Middle frontal gyrus (tissue), 1 donor: ENCODE measurements at regions not wholly inside any gene's neighbourhood (a gene's known extent, or its start where the extent isn't known, plus 50 kb on each side); places are given as distances from the start of the nearest gene placed in this dataset.
A peak's percentile ranks its signal among the peaks of the same experiment; 100 is the strongest.
"Not testable (repeated sequence)": the region's sequence is repeated elsewhere in the genome, so short reads cannot be mapped to it uniquely, and the experiment has no call there.

Source experiments
- DNase-seq: peaks from one replicate; pipeline ENCODE4 v3.0.0-alpha.2; 2015; ENCODE audit warnings: low spot score; ENCODE audit errors: extremely low spot score

DNA sequence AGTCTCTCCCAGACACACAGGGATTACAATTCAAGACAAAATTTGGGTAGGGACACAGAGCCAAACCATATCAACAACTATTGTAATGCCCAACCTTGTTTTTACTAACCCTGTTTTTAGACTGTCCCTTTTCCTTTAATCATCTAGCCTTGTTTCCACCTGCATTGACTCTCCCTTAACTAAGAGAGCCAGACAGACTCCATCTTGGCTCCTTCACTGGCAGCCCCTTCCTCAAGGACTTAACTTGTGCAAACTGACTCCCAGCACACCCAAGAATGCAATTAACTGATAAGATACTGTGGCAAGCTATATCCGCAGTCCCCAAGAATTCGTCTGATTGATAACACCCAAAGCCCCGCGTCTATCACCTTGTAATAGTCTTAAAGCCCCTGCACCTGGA is 151.8 kb upstream of the DGKB start:
- DNase-seq, result not testable (repeated sequence)

DNA sequence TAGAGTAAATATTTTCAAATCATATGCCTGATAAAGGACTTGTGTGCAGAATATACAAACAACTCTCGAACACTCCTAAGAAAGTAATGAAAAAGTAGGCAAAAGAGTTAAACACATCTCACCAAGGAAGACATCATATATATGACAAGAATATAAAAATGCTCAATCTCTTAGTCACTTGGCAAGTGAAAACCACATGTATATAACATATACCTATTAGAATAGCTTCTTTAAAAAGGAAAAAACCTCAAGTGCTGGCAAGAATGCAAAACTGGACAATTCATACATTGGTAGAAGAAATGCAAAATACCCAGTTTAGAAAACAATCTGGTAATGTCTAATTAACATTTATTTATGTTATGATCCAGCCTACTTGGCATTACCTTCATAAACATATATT is 146.6 kb upstream of the DGKB start:
- DNase-seq, result no peak

DNA sequence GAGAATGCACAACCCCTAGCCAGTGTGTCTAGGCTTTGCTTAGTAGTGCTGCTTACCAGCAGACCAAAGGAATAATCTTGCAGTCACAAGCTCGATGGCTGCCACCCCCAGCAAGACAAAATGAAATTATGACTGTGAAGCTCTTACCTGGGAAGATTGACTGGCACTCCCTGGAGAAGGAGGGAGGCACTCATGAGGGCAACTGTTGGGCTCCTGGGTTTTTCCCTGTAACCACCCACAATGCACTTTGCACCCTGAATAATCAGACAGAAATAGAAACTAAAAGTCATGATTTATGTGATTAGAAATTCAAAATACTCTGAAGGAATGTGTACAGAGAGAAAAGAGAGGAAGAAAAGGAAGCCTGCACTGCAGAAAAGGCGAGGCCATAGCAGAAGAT is 144.3 kb upstream of the DGKB start:
- DNase-seq, result no peak

DNA sequence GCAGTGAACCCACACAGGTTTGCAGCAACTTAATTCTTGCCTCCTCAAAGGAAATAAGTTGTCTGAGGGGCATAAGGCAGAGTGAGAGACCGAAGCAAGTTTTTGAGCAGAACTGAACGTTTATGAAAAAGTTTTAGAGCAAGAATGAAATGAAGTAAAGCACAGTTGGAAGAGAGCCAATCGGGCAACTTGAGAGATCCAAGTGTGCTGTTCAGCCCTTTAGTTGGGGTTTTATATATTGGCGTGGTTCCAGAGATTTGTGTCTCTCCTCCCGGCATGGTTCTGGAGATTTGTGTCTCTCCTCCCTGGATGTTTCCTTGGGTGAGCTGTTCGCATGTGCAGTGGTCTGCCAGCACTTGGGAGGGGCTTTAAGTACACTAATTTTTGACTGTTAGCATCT is 141.4 kb upstream of the DGKB start:
- DNase-seq, result no peak

DNA sequence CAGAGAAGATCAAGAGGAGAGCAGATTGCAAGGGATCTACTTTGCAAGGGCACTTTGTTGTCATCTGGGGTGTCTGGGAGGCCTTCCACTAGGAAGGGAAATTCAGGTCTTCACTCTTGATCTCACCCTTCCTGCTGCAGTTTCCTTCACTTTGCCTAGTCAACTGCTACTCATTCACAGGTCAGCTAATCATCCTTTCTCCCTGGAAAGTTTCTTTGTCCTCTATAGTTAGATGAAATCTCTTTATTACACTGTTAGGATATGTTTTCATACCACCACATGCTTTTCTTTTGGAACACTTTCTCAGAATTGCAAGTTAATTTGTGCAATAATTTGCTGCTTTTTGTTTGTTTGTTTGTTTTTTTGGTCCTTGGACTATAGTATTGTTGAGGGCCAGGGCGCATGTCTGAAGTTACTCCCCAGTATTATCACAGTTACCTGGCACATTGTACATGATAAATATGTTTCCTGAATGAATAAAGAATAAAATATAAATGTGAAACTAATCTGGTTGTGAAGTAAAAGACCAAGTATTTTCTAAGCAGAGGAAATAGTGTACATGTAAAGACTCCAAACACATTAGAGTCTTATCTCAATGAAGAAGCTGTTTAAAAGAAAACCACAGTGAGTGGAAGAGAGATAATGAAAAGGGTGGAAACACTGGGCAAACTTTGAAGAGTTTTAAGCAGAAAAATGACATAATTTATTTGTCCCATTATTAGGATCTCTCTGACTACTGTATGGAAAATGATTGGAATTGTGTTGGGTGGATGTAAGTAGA is 139.9 kb upstream of the DGKB start:
- no peak for DNase-seq

DNA sequence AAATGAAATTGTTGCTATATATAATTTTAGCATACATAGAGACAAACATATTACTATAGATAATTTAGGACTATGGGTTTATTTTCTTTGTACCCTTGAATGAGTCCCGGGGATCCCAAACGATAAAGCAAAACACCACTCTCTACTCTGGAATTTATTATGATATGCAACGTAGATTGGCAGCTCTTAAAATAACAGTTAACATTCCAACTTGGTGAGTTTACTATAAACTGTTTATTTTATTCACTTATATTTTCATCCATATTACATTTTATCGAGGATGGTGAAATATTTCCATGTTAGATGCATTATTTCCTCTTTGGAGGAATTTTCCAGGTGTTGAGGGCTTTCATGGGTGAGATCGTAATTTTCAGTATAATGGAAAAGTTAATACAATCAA is 138.7 kb upstream of the DGKB start:
- DNase-seq, result no peak

DNA sequence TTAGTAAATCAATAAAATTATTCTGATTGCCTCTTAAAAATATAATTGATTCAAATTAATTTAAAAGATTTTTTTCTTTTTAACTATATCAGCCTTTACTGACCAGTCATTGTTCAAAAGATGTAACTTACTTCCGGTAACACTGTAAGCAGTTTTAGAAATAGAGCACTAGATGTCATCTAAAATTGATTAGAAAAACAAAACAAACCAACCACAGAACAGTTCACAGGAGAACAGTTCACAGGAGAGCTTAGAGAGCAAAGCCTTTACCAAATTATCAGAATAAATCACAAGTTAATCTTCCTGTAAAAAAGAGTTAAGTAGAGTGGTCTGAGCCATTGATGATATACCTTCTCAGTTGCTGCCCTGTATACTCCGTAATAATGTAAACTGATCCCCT is 133.3 kb upstream of the DGKB start:
- DNase-seq, result no peak

DNA sequence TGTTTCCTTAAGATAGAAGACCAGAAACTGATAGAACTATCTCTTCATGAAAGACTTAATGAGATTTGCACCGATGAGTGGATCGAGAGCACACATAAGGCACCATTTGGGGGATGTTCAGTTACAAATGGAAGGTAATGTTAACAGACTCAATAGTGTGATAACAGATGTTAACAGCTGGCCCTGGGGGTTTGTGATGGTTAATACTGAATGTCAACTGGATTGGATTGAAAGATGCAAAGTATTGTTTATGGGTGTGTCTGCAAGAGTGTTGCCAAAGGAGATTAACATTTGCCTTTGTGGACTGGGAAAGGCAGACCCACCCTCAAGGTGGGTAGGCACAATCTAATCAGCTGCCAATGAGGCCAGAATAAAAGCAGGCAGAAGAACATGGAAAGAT is 130.5 kb upstream of the DGKB start:
- DNase-seq, result no peak

DNA sequence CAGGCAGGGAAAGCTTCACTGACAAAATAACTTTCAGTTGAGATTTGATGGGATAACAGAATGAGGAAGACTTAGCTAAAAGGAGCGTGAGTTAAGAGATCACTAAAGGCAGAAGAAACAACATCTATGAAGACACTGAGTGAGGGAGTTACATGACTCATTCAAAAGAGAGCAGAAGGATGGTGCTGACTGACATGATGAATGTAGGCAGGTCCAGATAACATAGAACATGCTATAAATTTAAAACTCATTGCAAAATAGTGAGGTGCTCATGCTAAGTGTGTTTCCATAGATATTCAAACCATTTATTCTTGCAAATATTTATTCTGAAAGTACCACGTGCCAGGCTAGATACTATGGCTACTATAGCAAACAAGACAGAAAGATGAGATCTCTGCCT is 116.4 kb upstream of the DGKB start:
- DNase-seq, result no peak

DNA sequence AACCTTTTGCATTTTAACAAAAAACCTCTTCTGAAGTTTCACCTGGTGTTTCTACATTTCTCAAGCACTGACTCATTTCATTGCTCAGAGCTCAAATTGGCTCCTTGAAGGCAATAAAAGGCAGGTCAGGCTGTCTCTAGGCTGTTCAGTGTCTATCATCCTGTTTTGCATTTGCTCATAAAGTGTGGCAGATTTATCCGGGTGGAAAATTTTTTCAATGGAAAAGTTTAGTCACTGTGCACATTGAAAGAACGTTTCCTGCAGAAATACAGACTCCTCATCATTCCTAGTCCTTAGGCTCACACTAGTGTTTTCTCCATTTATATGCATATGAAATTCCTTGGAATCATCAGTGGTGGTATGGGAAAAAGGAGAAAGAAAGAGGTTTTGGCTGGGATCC is 114.2 kb upstream of the DGKB start:
- DNase-seq, result no peak

DNA sequence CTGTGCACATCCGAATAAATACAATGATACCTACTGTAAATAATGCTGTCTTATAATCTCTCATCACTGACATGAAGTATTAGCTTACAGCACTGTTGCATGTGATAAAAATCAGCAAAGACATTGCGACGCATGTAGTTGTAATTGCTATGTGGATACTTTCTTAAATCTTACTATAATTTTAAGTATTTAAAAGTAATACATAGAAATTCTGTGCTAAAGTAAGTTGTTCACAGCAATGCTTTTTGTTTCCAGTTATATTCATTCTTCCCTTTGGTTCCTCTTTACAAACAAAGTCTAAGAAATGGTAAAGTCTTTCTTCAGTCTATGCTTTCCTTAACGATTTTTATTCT is 113.7 kb upstream of the DGKB start:
- DNase-seq, result no peak

DNA sequence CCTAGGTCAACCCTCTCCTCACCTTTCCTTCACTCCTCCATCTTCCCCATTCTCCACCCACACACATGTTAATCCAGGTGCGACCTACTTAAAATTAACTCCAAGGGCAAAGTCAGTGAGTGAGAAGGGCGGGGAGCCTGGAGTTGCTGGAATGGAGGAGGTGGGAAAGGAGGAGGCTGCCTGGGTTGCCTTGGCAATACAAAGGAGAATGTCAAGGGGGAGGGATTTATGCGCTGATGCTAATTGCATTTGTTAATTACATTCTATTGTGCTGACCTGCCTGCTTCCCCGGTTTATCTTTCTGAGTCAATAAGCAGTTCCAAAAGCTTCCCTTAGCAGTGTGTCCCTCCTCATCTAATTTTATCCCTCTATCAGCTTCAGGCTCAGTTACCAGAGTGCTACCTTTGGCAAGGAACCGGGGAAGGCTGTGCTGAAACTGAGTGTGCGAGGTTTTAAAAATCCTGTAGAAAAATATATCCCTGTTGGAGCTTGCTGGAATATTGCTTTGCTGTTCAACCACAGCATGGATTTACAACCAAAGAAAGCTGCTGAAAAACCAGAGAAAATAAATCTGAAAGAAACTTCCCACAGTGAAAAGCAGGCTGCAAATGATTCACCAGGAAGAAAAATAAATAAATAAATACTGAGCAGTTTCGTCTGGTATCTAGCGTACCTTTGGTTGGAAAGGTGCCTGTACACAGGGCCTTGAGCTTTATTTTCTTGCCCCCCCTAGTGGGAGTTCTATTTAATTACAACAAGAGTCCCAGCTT is 113.2 kb upstream of the DGKB start:
- peak; percentile 34 for DNase-seq

DNA sequence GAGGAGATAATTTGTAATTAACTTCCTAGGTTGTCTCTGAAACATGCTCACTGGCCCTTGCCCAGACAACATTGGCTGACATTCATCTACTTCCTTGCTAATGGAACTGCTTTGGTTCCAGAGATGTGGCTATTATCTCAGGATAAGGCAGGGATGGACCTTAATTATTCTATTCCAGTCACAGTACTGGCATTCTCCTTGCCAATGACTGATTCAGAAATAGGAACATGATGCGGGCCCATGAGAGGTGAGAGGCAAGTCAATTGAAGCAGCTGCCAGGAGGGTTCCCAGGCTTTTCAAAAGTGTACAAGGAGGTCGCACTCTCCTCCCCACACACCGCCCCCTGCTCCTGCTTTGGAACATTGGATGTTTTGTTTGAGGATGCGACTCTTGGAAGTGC is 109.6 kb upstream of the DGKB start:
- DNase-seq, result no peak

DNA sequence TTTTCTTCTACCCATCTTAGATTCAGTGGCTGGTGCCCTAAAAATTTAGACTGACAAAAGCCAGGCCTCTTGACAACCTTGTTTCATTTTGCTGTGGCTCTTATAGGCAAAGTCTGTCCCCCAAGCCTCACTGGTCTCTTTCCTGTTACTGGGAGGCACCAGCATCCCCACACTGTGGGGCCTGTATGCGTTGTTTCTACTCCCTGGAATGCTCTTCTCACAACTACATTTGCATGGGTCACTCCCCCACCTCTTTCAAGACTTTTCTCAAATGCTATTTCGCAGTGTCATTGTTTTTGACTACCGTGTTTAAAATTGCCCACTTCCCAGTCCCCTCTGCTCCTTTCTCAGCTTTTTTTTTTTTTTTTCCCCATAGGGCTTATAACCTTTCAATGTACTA is 108.7 kb upstream of the DGKB start:
- no peak for DNase-seq

DNA sequence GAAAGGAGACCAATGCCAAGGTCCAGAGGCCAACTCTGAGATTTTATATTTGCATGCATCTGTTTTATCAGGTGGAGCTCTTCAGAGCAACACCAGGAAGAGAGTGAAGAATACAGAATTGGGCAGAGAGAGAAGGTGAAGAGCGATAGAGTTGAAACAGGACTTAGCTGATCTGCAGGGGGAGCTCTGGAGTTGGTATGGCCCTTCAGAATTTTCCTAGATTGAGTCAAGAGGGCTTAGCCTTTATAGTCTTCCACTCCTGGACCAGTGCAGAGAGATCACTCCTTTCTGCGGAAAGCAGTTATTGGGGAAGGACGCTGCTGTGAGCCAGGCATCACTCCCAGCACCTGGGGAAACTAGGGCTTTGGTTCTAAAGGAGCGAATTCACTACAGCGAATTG is 105.0 kb upstream of the DGKB start:
- no peak for DNase-seq

DNA sequence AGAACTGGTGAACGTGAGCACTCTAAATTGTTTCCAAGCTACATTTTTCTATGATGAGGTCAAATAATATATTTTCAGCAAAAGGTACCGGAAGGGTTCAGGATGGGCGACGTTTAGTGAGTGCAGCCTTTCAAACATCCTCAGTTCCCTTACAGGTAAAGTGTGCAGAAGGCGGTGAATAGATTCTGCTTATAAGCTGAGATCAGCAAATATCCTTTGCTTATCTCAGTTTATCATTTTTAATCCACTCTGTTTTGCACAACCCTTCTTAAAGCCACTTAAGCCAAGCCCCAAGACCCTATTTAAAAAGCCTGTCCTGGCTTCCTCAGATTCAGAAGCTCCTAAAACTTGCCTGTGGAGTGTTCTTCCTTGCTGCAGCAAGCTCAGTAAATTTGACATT is 103.1 kb upstream of the DGKB start:
- DNase-seq, result no peak

DNA sequence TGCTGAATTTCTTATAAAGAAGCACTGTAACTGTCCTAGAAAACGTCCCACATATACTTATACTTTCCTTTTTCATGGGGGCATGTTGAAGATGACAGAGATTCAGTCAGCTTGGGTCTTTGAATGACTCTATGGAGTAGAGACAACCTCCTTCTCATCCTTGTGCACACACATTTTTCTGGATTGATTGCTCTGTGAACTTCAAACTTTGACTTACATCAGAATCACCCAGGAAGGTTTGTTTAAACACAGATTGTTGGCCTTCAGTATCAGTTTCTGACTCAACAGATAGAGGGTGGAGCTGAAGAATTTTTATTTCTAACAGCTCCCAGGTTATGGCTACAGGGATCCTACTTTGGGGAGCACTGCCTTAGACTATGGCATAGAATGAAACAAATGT is 97.6 kb upstream of the DGKB start:
- DNase-seq, result no peak

DNA sequence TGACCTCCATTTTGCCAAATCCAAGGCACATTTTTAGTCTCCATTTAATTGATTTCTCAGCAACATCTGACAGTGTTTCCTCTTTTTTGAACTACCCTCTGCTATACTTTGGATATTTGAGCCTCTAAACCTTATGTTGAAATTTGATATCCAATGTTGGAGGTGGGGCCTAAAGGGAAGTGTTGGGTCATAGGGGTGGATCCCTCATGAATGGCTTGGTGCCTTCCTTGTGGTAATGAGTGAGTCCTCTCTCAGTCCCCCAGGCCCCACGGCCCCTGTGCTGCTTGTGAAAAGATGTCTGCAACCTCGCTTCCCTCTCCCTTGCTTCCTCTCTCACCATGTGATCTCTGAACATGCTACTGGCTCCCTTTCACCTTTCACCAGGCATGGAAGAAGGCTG is 96.8 kb upstream of the DGKB start:
- DNase-seq, result no peak

DNA sequence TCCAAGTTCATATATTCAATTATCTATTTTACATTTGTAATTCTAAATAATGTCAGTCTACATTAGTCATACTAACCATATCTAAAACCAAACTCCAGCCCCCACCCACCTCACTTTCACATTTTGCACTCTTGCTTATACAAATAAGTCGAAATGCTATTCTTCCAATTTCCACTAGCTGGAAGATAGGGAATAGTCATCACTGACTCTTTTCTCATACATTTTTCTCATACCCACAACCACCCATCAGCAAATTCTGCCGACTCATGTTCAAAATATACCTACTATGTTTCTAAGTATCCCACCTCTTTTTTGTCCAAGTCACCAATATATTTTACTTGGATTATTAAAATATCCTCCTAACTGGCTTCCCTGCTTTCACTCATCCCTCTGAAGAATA is 93.2 kb upstream of the DGKB start:
- no peak for DNase-seq

DNA sequence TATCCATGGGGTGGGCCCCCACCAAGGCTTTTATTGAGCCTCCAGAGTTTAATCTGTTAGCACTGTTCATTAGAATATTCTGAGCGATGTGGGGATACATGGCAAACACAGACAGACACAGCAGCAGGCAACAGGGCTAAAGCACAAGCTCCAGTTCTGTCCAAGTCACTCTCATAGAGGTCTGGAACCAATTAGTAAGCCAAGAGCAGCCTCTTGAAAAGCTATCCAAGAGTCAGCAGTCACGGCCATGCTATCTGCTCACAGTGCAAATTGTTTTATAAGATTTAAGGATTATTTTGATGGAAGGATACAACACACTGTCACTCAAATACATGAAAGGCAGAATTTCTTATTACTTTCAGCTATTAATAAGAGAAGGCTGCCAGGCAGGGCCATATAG is 86.4 kb upstream of the DGKB start:
- DNase-seq, result no peak

DNA sequence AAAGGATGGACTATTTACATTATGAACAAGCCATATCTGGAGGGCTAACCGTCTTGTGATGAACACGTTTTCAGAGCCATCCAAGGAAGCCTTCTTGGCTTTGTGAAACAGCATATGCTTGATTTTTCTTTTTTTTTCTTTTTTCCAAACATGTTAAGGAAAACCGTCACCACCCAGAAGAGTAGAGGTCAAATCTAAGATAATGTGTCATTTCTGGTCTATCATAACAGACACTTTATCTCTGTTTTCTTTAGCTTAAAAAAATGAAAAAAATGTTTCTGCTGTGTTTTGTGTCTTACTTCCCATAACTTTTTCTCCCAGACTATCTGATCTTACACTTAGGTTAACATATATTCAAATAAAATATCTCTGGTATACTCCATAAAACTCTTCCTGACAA is 76.1 kb upstream of the DGKB start:
- no peak for DNase-seq

DNA sequence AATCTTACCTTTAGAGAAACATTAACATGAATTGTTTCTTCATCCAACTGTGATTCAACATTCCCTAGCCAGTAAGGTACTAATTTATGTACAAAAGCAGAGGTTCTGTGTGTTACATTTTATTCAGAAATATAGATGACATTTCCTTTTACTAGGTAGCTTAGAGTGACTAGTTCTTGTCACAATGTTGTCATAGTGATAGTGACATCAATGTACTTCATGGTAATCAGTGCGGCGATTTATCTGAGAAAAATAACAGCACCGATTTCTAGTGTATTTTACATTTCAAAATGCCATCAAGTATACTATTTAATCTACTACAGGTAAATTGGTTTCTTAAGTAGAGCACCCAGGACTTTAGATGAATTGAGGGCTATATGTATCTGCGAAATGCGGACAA is 72.1 kb upstream of the DGKB start:
- no peak for DNase-seq

DNA sequence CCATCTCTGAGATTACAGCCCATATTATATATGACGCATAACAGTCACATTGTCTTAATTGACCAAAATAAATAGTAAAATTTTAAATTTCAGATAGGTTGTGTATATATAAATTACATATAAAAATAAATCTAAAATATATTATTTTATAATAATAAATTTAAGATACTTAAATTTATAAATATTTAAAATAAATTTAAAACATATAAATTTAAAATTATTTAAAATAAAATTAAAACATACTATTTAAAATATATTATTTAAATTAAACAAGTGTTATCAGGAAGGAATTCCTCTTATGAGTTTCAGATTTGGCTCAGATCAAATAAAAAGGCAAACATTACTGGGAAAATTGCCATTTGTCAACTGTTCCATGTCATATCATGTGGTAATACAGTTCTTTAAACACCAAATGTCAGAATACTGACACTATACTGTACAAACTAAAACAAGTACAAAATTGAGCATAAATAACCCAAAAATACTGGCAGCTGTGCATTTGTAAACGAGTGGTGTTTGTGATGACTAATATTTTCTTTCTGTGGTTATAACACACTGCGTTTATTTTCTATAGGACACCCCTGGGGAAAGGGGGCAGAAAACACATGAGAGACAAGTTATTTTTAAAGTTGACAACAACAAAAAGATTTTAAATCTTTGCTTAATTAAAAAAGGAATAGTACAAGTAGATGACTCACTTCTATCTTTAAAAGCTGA is 71.3 kb upstream of the DGKB start:
- DNase-seq, result no peak
